ENCODE measurements at regions not wholly inside any gene's neighbourhood (a gene's known extent, or its start where the extent isn't known, plus 50 kb on each side); places are given as distances from the start of the nearest gene placed in this dataset.

DNA sequence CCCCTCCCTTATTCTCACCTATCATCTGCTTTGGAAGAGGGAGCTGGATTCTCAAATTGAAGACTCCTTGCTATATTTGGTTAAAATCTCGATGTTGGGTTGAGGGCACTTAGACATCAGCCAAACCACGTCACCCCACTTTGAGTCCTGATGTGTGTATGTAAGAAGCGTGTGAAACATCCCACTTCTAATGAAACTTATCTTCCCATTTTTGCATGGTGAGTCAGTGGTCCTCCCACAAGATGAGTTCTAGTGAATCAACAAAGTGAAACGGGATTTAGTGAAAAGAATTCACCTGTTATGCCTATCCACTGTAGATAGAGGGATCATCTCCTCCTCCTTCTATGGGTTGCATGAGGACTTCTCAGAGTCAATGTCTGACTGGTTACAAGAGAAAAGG is 51.4 kb upstream of the SPRED2 start:
- H3K9me3 ChIP-seq = no peaks in the 10 kb centered on the region
- TF ChIP-seq, protein P1, sequence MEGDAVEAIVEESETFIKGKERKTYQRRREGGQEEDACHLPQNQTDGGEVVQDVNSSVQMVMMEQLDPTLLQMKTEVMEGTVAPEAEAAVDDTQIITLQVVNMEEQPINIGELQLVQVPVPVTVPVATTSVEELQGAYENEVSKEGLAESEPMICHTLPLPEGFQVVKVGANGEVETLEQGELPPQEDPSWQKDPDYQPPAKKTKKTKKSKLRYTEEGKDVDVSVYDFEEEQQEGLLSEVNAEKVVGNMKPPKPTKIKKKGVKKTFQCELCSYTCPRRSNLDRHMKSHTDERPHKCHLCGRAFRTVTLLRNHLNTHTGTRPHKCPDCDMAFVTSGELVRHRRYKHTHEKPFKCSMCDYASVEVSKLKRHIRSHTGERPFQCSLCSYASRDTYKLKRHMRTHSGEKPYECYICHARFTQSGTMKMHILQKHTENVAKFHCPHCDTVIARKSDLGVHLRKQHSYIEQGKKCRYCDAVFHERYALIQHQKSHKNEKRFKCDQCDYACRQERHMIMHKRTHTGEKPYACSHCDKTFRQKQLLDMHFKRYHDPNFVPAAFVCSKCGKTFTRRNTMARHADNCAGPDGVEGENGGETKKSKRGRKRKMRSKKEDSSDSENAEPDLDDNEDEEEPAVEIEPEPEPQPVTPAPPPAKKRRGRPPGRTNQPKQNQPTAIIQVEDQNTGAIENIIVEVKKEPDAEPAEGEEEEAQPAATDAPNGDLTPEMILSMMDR (IDR thresholded peaks at IDR 0.05) = no peak
- H3K36me3 ChIP-seq = no peaks in the 10 kb centered on the region
- no peaks in the 10 kb centered on the region for H3K27me3 ChIP-seq
- no peak overlapping the region for H3K27ac ChIP-seq
- no peaks in the 10 kb centered on the region for H3K4me1 ChIP-seq (ENCODE audit: control insufficient read depth in 1 of 2, insufficient read depth in 1 of 2, low read depth in 1 of 2, low read length in 1 of 2)
- H3K4me3 ChIP-seq (ENCODE audit: low read depth in 1 of 2, low read length in 1 of 2) = no peak overlapping the region

DNA sequence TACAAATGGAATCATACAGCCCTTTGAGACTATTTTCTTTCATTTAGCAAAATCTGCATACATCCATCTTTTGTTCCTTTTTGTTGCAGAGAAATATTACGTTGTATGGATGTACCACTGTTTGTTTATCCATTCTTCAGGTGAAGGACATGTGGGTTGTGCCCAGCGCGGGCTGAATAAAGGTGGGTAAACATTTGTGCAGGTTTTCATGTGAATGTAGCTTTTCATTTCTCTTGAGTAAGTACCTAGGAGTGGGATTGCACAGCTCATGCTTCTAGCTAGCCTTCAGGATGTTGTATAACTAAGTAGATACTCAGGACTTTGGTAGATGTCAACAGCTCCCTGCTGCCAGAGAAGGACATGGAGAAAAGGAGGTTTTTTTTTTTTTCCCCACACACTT is 50.6 kb upstream of the SPRED2 start:
- no peaks in the 10 kb centered on the region for H3K9me3 ChIP-seq
- H3K4me1 ChIP-seq (ENCODE audit: control insufficient read depth in 1 of 2, insufficient read depth in 1 of 2, low read depth in 1 of 2, low read length in 1 of 2) = no peaks in the 10 kb centered on the region
- H3K27ac ChIP-seq = no peak overlapping the region
- H3K36me3 ChIP-seq = no peaks in the 10 kb centered on the region
- TF ChIP-seq, protein P1 (IDR thresholded peaks at IDR 0.05) = no peak
- no peak overlapping the region for H3K4me3 ChIP-seq (ENCODE audit: low read depth in 1 of 2, low read length in 1 of 2)
- H3K27me3 ChIP-seq = no peaks in the 10 kb centered on the region
